Rectal smooth muscle tissue (tissue), 1 donor: ENCODE measurements at regions not wholly inside any gene's neighbourhood (a gene's known extent, or its start where the extent isn't known, plus 50 kb on each side); places are given as distances from the start of the nearest gene placed in this dataset.

Experiments used
- H3K27ac ChIP-seq: one replicate; pipeline ENCODE4 v1.7.0; 2013; ENCODE audit warnings: low read depth, low read length, inconsistent platforms
- H3K27me3 ChIP-seq: one replicate; pipeline ENCODE4 v1.7.0; 2013; ENCODE audit warnings: low read length; ENCODE audit not compliant: control insufficient read depth, insufficient read depth
- H3K36me3 ChIP-seq: one replicate; pipeline ENCODE4 v1.7.0; 2013; ENCODE audit warnings: low read length; ENCODE audit not compliant: control insufficient read depth, insufficient read depth
- H3K4me1 ChIP-seq: one replicate; pipeline ENCODE4 v1.7.0; 2013; ENCODE audit warnings: low read length; ENCODE audit not compliant: control insufficient read depth, insufficient read depth
- H3K4me3 ChIP-seq: one replicate; pipeline ENCODE4 v1.7.0; 2013; ENCODE audit warnings: low read length
- H3K9ac ChIP-seq: one replicate; pipeline ENCODE4 v1.7.0; 2013; ENCODE audit warnings: low read length

- Histone ChIP-seq H3K27ac (no peak overlapping the region), H3K4me3 (no peak overlapping the region), H3K4me1 (no peaks in the 10 kb centered on the region), H3K9ac (no peak overlapping the region), H3K36me3 (no peaks in the 10 kb centered on the region), H3K27me3 (no peaks in the 10 kb centered on the region)
Measured at GRCh38 chr2:180158961-180159360, 151.9 kb upstream of the CWC22 start.

GRCh38 chr2:180156651-180157050 is 149.6 kb upstream of the CWC22 start:
- Histone ChIP-seq H3K9ac (no peak overlapping the region), H3K4me3 (no peak overlapping the region), H3K27me3 (no peaks in the 10 kb centered on the region)

GRCh38 chr2:180150606-180151005 is 143.5 kb upstream of the CWC22 start:
- no peaks in the 10 kb centered on the region for H3K27me3 ChIP-seq
- no peak overlapping the region for H3K4me3 ChIP-seq
- no peaks in the 10 kb centered on the region for H3K4me1 ChIP-seq
- no peak overlapping the region for H3K27ac ChIP-seq
- H3K9ac ChIP-seq = no peak overlapping the region
- no peaks in the 10 kb centered on the region for H3K36me3 ChIP-seq

More at GRCh38 chr2:180156651-180157050, 149.6 kb upstream of the CWC22 start:
- H3K4me1 ChIP-seq = no peaks in the 10 kb centered on the region
- no peaks in the 10 kb centered on the region for H3K36me3 ChIP-seq
- H3K27ac ChIP-seq = no peak overlapping the region

- Histone ChIP-seq H3K36me3 (no peaks in the 10 kb centered on the region), H3K27ac (no peak overlapping the region), H3K4me1 (no peaks in the 10 kb centered on the region), H3K9ac (no peak overlapping the region), H3K27me3 (no peaks in the 10 kb centered on the region), H3K4me3 (no peak overlapping the region)
Measured at GRCh38 chr2:180146541-180146940, 139.4 kb upstream of the CWC22 start.

GRCh38 chr2:180146114-180146513 is 139.0 kb upstream of the CWC22 start:
- Histone ChIP-seq H3K9ac (no peak overlapping the region), H3K27me3 (no peaks in the 10 kb centered on the region), H3K4me3 (no peak overlapping the region), H3K4me1 (no peaks in the 10 kb centered on the region), H3K36me3 (no peaks in the 10 kb centered on the region), H3K27ac (no peak overlapping the region)

GRCh38 chr2:180145163-180145562 is 138.1 kb upstream of the CWC22 start:
- Histone ChIP-seq H3K9ac (no peak overlapping the region), H3K4me3 (no peak overlapping the region), H3K27ac (no peak overlapping the region), H3K36me3 (no peaks in the 10 kb centered on the region), H3K27me3 (no peaks in the 10 kb centered on the region), H3K4me1 (no peaks in the 10 kb centered on the region)

GRCh38 chr2:180144338-180144813 is 137.3 kb upstream of the CWC22 start:
- no peak overlapping the region for H3K27ac ChIP-seq
- H3K9ac ChIP-seq = no peak overlapping the region
- H3K27me3 ChIP-seq = no peaks in the 10 kb centered on the region
- H3K4me3 ChIP-seq = no peak overlapping the region
- H3K36me3 ChIP-seq = no peaks in the 10 kb centered on the region
- no peaks in the 10 kb centered on the region for H3K4me1 ChIP-seq

- Histone ChIP-seq H3K27ac (no peak overlapping the region), H3K9ac (no peak overlapping the region), H3K36me3 (no peaks in the 10 kb centered on the region), H3K4me3 (no peak overlapping the region), H3K4me1 (no peaks in the 10 kb centered on the region), H3K27me3 (no peaks in the 10 kb centered on the region)
Measured at GRCh38 chr2:180143633-180144337, 136.7 kb upstream of the CWC22 start.

GRCh38 chr2:180141600-180141999 is 134.5 kb upstream of the CWC22 start:
- no peaks in the 10 kb centered on the region for H3K36me3 ChIP-seq
- H3K9ac ChIP-seq = no peak overlapping the region
- no peaks in the 10 kb centered on the region for H3K27me3 ChIP-seq
- H3K4me3 ChIP-seq = no peak overlapping the region
- H3K4me1 ChIP-seq = no peaks in the 10 kb centered on the region
- H3K27ac ChIP-seq = no peak overlapping the region

- Histone ChIP-seq H3K9ac (no peak overlapping the region), H3K4me1 (no peaks in the 10 kb centered on the region), H3K4me3 (no peak overlapping the region), H3K27ac (no peak overlapping the region), H3K36me3 (no peaks in the 10 kb centered on the region), H3K27me3 (no peaks in the 10 kb centered on the region)
Measured at GRCh38 chr2:180133736-180134135, 126.6 kb upstream of the CWC22 start.

GRCh38 chr2:180130403-180130802 is 123.3 kb upstream of the CWC22 start:
- Histone ChIP-seq H3K4me1 (peaks cover under 1% of the 10 kb centered on the region), H3K4me3 (no peak overlapping the region), H3K9ac (no peak overlapping the region), H3K36me3 (no peaks in the 10 kb centered on the region), H3K27ac (no peak overlapping the region), H3K27me3 (no peaks in the 10 kb centered on the region)

GRCh38 chr2:180128861-180129260 is 121.8 kb upstream of the CWC22 start:
- Histone ChIP-seq H3K27ac (no peak overlapping the region), H3K27me3 (no peaks in the 10 kb centered on the region), H3K4me3 (no peak overlapping the region), H3K36me3 (no peaks in the 10 kb centered on the region), H3K4me1 (peaks cover 3% of the 10 kb centered on the region), H3K9ac (no peak overlapping the region)

GRCh38 chr2:180125245-180125962 is 118.3 kb upstream of the CWC22 start:
- H3K4me1 ChIP-seq = peaks cover 3% of the 10 kb centered on the region
- no peak overlapping the region for H3K27ac ChIP-seq
- no peak overlapping the region for H3K4me3 ChIP-seq

More at GRCh38 chr2:180125245-180125962, 118.3 kb upstream of the CWC22 start:
- H3K27me3 ChIP-seq = no peaks in the 10 kb centered on the region
- no peaks in the 10 kb centered on the region for H3K36me3 ChIP-seq
- no peak overlapping the region for H3K9ac ChIP-seq
